ENCODE measurements at regions not wholly inside any gene's neighbourhood (a gene's known extent, or its start where the extent isn't known, plus 50 kb on each side); places are given as distances from the start of the nearest gene placed in this dataset.
"Not testable (repeated sequence)": the region's sequence is repeated elsewhere in the genome, so short reads cannot be mapped to it uniquely, and the experiment has no call there.

DNA sequence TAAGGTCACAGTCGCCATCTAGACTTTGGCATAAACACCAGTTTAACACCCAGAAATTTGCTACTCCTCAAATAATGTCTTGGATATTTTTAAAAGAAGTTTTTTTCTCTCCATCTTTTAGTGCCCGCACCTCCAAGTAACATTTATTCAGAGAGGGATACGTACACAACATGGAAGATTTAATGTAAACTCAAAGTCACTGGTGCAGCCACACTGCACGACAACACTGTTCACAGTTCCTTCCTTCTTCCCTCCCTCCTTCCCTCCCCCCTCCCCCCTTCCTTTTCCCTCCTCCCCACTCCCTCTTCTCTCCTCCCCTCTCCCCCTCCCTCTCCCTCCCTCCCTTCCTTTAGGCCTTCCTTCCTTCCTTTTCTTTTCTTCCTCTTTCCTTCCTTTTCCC lies 56.5 kb downstream of the NPPC start:
- no peaks in the 10 kb centered on the region for H4K20me1 ChIP-seq (ENCODE audit: insufficient read depth, low read length)
- no peak overlapping the region for H3K4me3 ChIP-seq (ENCODE audit: low read depth in 1 of 2, low read length in 2 of 2)
- H3K9me3 ChIP-seq (ENCODE audit: insufficient read depth, low read length, severe bottlenecking), result no peaks in the 10 kb centered on the region
- TF ChIP-seq, protein P1, sequence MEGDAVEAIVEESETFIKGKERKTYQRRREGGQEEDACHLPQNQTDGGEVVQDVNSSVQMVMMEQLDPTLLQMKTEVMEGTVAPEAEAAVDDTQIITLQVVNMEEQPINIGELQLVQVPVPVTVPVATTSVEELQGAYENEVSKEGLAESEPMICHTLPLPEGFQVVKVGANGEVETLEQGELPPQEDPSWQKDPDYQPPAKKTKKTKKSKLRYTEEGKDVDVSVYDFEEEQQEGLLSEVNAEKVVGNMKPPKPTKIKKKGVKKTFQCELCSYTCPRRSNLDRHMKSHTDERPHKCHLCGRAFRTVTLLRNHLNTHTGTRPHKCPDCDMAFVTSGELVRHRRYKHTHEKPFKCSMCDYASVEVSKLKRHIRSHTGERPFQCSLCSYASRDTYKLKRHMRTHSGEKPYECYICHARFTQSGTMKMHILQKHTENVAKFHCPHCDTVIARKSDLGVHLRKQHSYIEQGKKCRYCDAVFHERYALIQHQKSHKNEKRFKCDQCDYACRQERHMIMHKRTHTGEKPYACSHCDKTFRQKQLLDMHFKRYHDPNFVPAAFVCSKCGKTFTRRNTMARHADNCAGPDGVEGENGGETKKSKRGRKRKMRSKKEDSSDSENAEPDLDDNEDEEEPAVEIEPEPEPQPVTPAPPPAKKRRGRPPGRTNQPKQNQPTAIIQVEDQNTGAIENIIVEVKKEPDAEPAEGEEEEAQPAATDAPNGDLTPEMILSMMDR (IDR thresholded peaks at IDR 0.05; ENCODE audit: borderline replicate concordance, extremely low read depth, low read length, poor library complexity, severe bottlenecking), result no peak
- TF ChIP-seq EZH2 (IDR thresholded peaks at IDR 0.05; ENCODE audit: borderline replicate concordance, low read depth, low read length, severe bottlenecking), result no peak
- H3K79me2 ChIP-seq (ENCODE audit: insufficient read depth, low read length), result no peaks in the 10 kb centered on the region
- DNase-seq (no peak), ATAC-seq (ENCODE audit: insufficient read depth, low read depth) (no peak)
- no peak overlapping the region for H2AFZ ChIP-seq (ENCODE audit: low read depth, low read length)
- H3K27ac ChIP-seq (ENCODE audit: low read length), result no peak overlapping the region
- no peak overlapping the region for H3K4me2 ChIP-seq (ENCODE audit: insufficient read depth, low read length)
- H3K9ac ChIP-seq (ENCODE audit: low read depth, low read length), result no peak overlapping the region
- no peaks in the 10 kb centered on the region for H3K4me1 ChIP-seq (ENCODE audit: insufficient read depth, low read length)
- no peaks in the 10 kb centered on the region for H3K27me3 ChIP-seq (ENCODE audit: insufficient read depth, low read length, poor library complexity)
- H3K36me3 ChIP-seq (ENCODE audit: insufficient read depth, low read length), result no peaks in the 10 kb centered on the region

GRCh38 chr2:231869016-231869415 lies 57.2 kb downstream of the NPPC start:
- DNase-seq; H3K27me3 ChIP-seq (ENCODE audit: insufficient read depth, low read length, poor library complexity); ATAC-seq (ENCODE audit: insufficient read depth, low read depth); H3K4me1 ChIP-seq (ENCODE audit: insufficient read depth, low read length); H3K27ac ChIP-seq (ENCODE audit: low read length); H3K9ac ChIP-seq (ENCODE audit: low read depth, low read length); H3K4me3 ChIP-seq (ENCODE audit: low read depth in 1 of 2, low read length in 2 of 2); H3K4me2 ChIP-seq (ENCODE audit: insufficient read depth, low read length); H3K79me2 ChIP-seq (ENCODE audit: insufficient read depth, low read length); H3K36me3 ChIP-seq (ENCODE audit: insufficient read depth, low read length); H2AFZ ChIP-seq (ENCODE audit: low read depth, low read length); H4K20me1 ChIP-seq (ENCODE audit: insufficient read depth, low read length); H3K9me3 ChIP-seq (ENCODE audit: insufficient read depth, low read length, severe bottlenecking): not testable (repeated sequence)

- Histone ChIP-seq H3K9ac (ENCODE audit: low read depth, low read length) (no peak overlapping the region), H3K4me2 (ENCODE audit: insufficient read depth, low read length) (no peak overlapping the region), H3K79me2 (ENCODE audit: insufficient read depth, low read length) (no peaks in the 10 kb centered on the region), H3K9me3 (ENCODE audit: insufficient read depth, low read length, severe bottlenecking) (no peaks in the 10 kb centered on the region), H3K4me1 (ENCODE audit: insufficient read depth, low read length) (no peaks in the 10 kb centered on the region), H2AFZ (ENCODE audit: low read depth, low read length) (no peak overlapping the region), H3K27me3 (ENCODE audit: insufficient read depth, low read length, poor library complexity) (no peaks in the 10 kb centered on the region), H3K36me3 (ENCODE audit: insufficient read depth, low read length) (no peaks in the 10 kb centered on the region), H3K4me3 (ENCODE audit: low read depth in 1 of 2, low read length in 2 of 2) (no peak overlapping the region), H3K27ac (ENCODE audit: low read length) (no peak overlapping the region), H4K20me1 (ENCODE audit: insufficient read depth, low read length) (no peaks in the 10 kb centered on the region)
- ATAC-seq (ENCODE audit: insufficient read depth, low read depth), result no peak
- no peak for DNase-seq
- TF ChIP-seq EZH2 (IDR thresholded peaks at IDR 0.05; ENCODE audit: borderline replicate concordance, low read depth, low read length, severe bottlenecking), result no peak
- TF ChIP-seq, protein P1 (IDR thresholded peaks at IDR 0.05; ENCODE audit: borderline replicate concordance, extremely low read depth, low read length, poor library complexity, severe bottlenecking), result no peak
These were observed 59.7 kb downstream of the NPPC start for GRCh38 chr2:231866450-231866849.

DNA sequence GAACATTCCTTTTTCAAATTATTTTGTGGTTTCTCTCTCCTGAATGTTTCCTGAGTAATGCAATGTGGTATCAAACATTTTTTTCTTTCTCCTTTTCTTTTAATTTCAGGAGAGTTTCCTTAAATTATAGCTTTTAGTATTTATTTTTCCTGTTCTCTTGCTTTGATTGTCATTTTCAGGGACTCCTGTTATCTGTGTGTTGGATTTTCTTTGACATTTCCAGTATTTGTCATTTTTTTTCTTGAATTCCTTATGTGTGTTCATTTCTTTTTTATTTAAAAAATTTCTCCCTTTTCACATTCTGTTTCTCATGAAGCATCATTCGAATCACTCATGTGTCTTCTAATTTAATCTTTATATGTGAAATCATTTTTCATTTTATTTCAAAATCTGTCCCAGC lies 61.0 kb downstream of the NPPC start:
- ATAC-seq (ENCODE audit: insufficient read depth, low read depth) (no peak), DNase-seq (no peak)
- Histone ChIP-seq H2AFZ (ENCODE audit: low read depth, low read length) (no peak overlapping the region), H4K20me1 (ENCODE audit: insufficient read depth, low read length) (no peaks in the 10 kb centered on the region), H3K4me3 (ENCODE audit: low read depth in 1 of 2, low read length in 2 of 2) (no peak overlapping the region), H3K36me3 (ENCODE audit: insufficient read depth, low read length) (no peaks in the 10 kb centered on the region), H3K79me2 (ENCODE audit: insufficient read depth, low read length) (no peaks in the 10 kb centered on the region), H3K27ac (ENCODE audit: low read length) (no peak overlapping the region), H3K4me2 (ENCODE audit: insufficient read depth, low read length) (no peak overlapping the region), H3K27me3 (ENCODE audit: insufficient read depth, low read length, poor library complexity) (peaks cover 2% of the 10 kb centered on the region), H3K9me3 (ENCODE audit: insufficient read depth, low read length, severe bottlenecking) (no peaks in the 10 kb centered on the region), H3K4me1 (ENCODE audit: insufficient read depth, low read length) (no peaks in the 10 kb centered on the region), H3K9ac (ENCODE audit: low read depth, low read length) (no peak overlapping the region)
- no peak for TF ChIP-seq EZH2 (IDR thresholded peaks at IDR 0.05; ENCODE audit: borderline replicate concordance, low read depth, low read length, severe bottlenecking)
- TF ChIP-seq, protein P1 (IDR thresholded peaks at IDR 0.05; ENCODE audit: borderline replicate concordance, extremely low read depth, low read length, poor library complexity, severe bottlenecking), result no peak

Data from DND-41 (cell line).